ENCODE measurements at regions not wholly inside any gene's neighbourhood (a gene's known extent, or its start where the extent isn't known, plus 50 kb on each side); places are given as distances from the start of the nearest gene placed in this dataset.

DNA sequence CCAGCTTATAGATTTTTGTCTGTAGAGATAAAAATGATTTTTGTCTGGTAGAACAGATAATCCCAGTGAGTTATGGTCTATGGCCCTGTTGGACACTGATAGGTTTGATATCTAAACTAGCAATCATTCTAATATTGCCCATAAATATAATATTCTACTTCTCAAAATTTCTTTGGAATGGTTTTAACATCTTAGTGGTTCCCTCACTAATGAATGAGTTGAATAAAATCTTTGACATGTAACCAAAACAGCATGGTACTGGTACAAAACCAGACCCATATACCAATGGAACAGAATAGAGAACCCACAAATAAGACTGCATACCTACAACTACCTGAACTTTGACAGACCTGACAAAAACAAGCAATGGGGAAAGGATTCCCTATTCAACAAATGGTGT is 219.7 kb downstream of the SEC61B start:
- Mint-ChIP-seq H3K27ac (ENCODE audit: unreplicated experiment) (no peak overlapping the region), H3K36me3 (ENCODE audit: low read depth) (no peaks in the 10 kb centered on the region), H3K4me3 (ENCODE audit: unreplicated experiment) (no peak overlapping the region), H3K9me3 (ENCODE audit: low read depth) (peaks cover 6% of the 10 kb centered on the region), H3K4me1 (ENCODE audit: low read depth) (peaks cover 19% of the 10 kb centered on the region), H3K27me3 (ENCODE audit: low read depth) (no peaks in the 10 kb centered on the region)
- TF ChIP-seq, protein P1, sequence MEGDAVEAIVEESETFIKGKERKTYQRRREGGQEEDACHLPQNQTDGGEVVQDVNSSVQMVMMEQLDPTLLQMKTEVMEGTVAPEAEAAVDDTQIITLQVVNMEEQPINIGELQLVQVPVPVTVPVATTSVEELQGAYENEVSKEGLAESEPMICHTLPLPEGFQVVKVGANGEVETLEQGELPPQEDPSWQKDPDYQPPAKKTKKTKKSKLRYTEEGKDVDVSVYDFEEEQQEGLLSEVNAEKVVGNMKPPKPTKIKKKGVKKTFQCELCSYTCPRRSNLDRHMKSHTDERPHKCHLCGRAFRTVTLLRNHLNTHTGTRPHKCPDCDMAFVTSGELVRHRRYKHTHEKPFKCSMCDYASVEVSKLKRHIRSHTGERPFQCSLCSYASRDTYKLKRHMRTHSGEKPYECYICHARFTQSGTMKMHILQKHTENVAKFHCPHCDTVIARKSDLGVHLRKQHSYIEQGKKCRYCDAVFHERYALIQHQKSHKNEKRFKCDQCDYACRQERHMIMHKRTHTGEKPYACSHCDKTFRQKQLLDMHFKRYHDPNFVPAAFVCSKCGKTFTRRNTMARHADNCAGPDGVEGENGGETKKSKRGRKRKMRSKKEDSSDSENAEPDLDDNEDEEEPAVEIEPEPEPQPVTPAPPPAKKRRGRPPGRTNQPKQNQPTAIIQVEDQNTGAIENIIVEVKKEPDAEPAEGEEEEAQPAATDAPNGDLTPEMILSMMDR (IDR thresholded peaks at IDR 0.05), result no peak
- DNase-seq (ENCODE audit: low spot score), result no peak

GRCh38 chr9:99445371-99445891 is 223.3 kb downstream of the SEC61B start:
- DNase-seq (ENCODE audit: low spot score), result no peak
- no peaks in the 10 kb centered on the region for H3K27me3 Mint-ChIP-seq (ENCODE audit: low read depth)
- peaks cover 6% of the 10 kb centered on the region for H3K9me3 Mint-ChIP-seq (ENCODE audit: low read depth)
- peaks cover 16% of the 10 kb centered on the region for H3K4me1 Mint-ChIP-seq (ENCODE audit: low read depth)
- H3K4me3 Mint-ChIP-seq (ENCODE audit: unreplicated experiment), result no peak overlapping the region
- TF ChIP-seq, protein P1 (IDR thresholded peaks at IDR 0.05), result no peak
- H3K36me3 Mint-ChIP-seq (ENCODE audit: low read depth), result no peaks in the 10 kb centered on the region
- H3K27ac Mint-ChIP-seq (ENCODE audit: unreplicated experiment), result peak overlapping the region; percentile 92

DNA sequence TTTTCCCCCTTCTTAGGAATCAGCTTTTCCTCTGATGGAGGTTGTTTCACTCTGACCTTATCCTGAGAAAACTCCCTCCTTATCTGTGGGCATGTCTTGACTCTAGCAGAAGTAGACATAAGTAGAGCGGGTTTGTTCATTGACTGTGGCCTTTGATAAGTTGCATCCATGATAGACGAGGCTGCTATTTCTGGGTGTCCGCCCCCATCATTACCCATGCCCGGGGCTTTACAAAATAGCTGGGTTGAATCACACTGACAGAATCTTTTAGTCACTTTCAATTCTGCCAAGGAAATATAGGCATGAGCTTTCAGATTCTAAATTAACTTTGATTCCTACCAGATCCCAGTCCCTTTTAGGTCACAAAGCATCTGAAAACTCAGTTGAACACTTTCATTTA is 223.8 kb downstream of the SEC61B start:
- TF ChIP-seq, protein P1 (IDR thresholded peaks at IDR 0.05), result no peak
- peak overlapping the region; percentile 92 for H3K27ac Mint-ChIP-seq (ENCODE audit: unreplicated experiment)
- H3K9me3 Mint-ChIP-seq (ENCODE audit: low read depth), result peaks cover 6% of the 10 kb centered on the region
- no peak overlapping the region for H3K4me3 Mint-ChIP-seq (ENCODE audit: unreplicated experiment)
- no peaks in the 10 kb centered on the region for H3K36me3 Mint-ChIP-seq (ENCODE audit: low read depth)
- no peak for DNase-seq (ENCODE audit: low spot score)
- peaks cover 16% of the 10 kb centered on the region for H3K4me1 Mint-ChIP-seq (ENCODE audit: low read depth)
- no peaks in the 10 kb centered on the region for H3K27me3 Mint-ChIP-seq (ENCODE audit: low read depth)

DNA sequence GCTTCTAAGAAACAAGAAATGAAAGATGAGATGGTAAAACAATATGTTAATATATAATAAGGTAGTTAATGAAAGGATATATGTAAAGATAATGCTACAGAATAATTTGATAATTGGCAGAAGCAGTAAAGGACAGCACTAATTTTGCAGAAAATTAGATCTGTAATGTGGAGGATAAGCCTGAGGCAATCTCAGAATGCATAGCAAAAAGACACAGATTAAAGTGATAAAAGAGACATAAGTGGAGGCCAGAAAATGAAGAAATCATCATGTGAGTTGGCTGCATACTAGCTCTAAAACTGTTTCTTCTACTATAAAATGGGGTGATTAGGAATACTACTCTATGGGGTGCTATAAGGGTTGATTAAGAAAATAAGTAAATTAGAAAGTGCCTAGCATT is 225.9 kb downstream of the SEC61B start:
- no peak overlapping the region for H3K27ac Mint-ChIP-seq (ENCODE audit: unreplicated experiment)
- no peaks in the 10 kb centered on the region for H3K27me3 Mint-ChIP-seq (ENCODE audit: low read depth)
- DNase-seq (ENCODE audit: low spot score), result no peak
- H3K36me3 Mint-ChIP-seq (ENCODE audit: low read depth), result no peaks in the 10 kb centered on the region
- no peaks in the 10 kb centered on the region for H3K9me3 Mint-ChIP-seq (ENCODE audit: low read depth)
- no peak overlapping the region for H3K4me3 Mint-ChIP-seq (ENCODE audit: unreplicated experiment)
- peaks cover 16% of the 10 kb centered on the region for H3K4me1 Mint-ChIP-seq (ENCODE audit: low read depth)
- TF ChIP-seq, protein P1 (IDR thresholded peaks at IDR 0.05), result no peak

DNA sequence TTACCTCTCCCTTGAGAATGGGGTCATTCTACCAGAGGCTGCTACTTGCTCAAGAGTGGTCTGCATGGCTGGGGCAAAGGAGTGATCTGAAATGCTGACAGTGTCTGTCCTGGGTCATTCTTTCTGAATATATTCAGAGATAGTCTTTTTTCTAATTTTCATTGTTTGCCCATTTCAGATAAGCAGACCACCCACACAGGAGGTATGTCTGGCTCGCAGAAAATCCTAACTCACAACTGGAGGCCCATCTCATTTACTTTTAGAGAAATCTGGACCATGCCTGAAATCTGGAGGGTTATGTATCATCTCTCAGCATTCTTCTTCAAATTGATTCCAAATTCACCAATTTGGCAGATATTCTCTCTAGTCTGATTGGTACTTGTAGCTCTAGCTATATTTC is 227.6 kb downstream of the SEC61B start:
- peaks cover 16% of the 10 kb centered on the region for H3K4me1 Mint-ChIP-seq (ENCODE audit: low read depth)
- H3K36me3 Mint-ChIP-seq (ENCODE audit: low read depth), result no peaks in the 10 kb centered on the region
- no peak overlapping the region for H3K4me3 Mint-ChIP-seq (ENCODE audit: unreplicated experiment)
- H3K27ac Mint-ChIP-seq (ENCODE audit: unreplicated experiment), result no peak overlapping the region
- H3K27me3 Mint-ChIP-seq (ENCODE audit: low read depth), result no peaks in the 10 kb centered on the region
- TF ChIP-seq, protein P1 (IDR thresholded peaks at IDR 0.05), result no peak
- H3K9me3 Mint-ChIP-seq (ENCODE audit: low read depth), result no peaks in the 10 kb centered on the region
- no peak for DNase-seq (ENCODE audit: low spot score)

Data from chondrocyte (in vitro differentiated cells).